Esophagus muscularis mucosa (tissue), 4 donors: ENCODE measurements at regions not wholly inside any gene's neighbourhood (a gene's known extent, or its start where the extent isn't known, plus 50 kb on each side); places are given as distances from the start of the nearest gene placed in this dataset.
"Not testable (repeated sequence)": the region's sequence is repeated elsewhere in the genome, so short reads cannot be mapped to it uniquely, and the experiment has no call there.

ENCODE experiments used
- DNase-seq: peaks from one replicate; pipeline ENCODE4 v3.0.0-alpha.2; 2017; ENCODE audit errors: extremely low spot score
- H3K27ac ChIP-seq, 4 donors: fragments of 200-600 bp; sonication (generic); replicated peaks in 1 of 4; 1 replicate in 3 of 4; 2 replicates in 1 of 4; pipeline ENCODE4 v1.5.1; 2016 to 2019; ENCODE audit warnings: mild to moderate bottlenecking in 1 of 4
- H3K27me3 ChIP-seq, 4 donors: fragments of 200-600 bp; sonication (generic); one replicate each; pipeline versions ENCODE4 v1.5.1 to v1.6.0; 2016 to 2019
- H3K36me3 ChIP-seq, 4 donors: fragments of 200-600 bp; sonication (generic); one replicate each; pipeline ENCODE4 v1.5.1; 2016 to 2019
- H3K4me1 ChIP-seq, 4 donors: fragments of 200-600 bp; sonication (generic); one replicate each; pipeline ENCODE4 v1.5.1; 2016 to 2019
- H3K4me3 ChIP-seq, 4 donors: fragments of 200-600 bp; sonication (generic); 1 replicate in 2 of 4; 2 replicates in 2 of 4; pipeline ENCODE4 v1.5.1; 2016 to 2019; ENCODE audit warnings: mild to moderate bottlenecking in 4 of 4, moderate library complexity in 1 of 4
- H3K9me3 ChIP-seq, 4 donors: fragments of 200-600 bp; sonication (generic); 1 replicate in 3 of 4; 2 replicates in 1 of 4; pipeline ENCODE4 v1.5.1; 2016 to 2019
- CTCF ChIP-seq, 3 experiments: fragments of 200-600 bp in 2 of 3; fragments of 450-650 bp in 1 of 3; sonication (generic) in 2 of 3; IDR thresholded peaks; one replicate each; pipeline ENCODE4 v1.5.1; 2017 to 2019; ENCODE audit warnings: antibody characterized with exemption in 3 of 3, mild to moderate bottlenecking in 2 of 3, moderate library complexity in 1 of 3
- EP300 ChIP-seq: sonication (generic); formaldehyde crosslinking; IDR thresholded peaks from one replicate; pipeline ENCODE4 v1.6.1; 2017; ENCODE audit warnings: antibody characterized with exemption
- POLR2A ChIP-seq: fragments of 450-650 bp; IDR thresholded peaks from one replicate; pipeline ENCODE4 v1.6.1; 2017; ENCODE audit warnings: antibody characterized with exemption, moderate library complexity, mild to moderate bottlenecking, low read depth
- POLR2AphosphoS5 ChIP-seq, 2 donors: sonication (generic); formaldehyde crosslinking; IDR thresholded peaks; one replicate each; pipeline ENCODE4 v1.6.1; 2017; ENCODE audit warnings: antibody characterized with exemption in 2 of 2
- WGBS: methylation state at CpG from one replicate; pipeline ENCODE4 v1.1.5; 2018; 5-methylcytosine and 5-hydroxymethylcytosine counted together
- intact Hi-C: fragments of 100-400 bp; cut with DNase I; formaldehyde crosslinking; loops from one replicate; pipeline ENCODE4 v1.15.1; 2023

GRCh38 chr1:194004146-194004545 lies 817.7 kb upstream of the B3GALT2 start:
- no peaks in the 10 kb centered on the region for H3K27me3 ChIP-seq
- WGBS: 66% methylated on average over 2 of the region's 2 CpGs
- no peak for DNase-seq
- no peaks in the 10 kb centered on the region for H3K4me1 ChIP-seq
- no peak overlapping the region for H3K27ac ChIP-seq
- H3K4me3 ChIP-seq: no peak overlapping the region
- no peaks in the 10 kb centered on the region for H3K9me3 ChIP-seq
- no peak for TF ChIP-seq POLR2AphosphoS5 (IDR thresholded peaks at IDR 0.05)
- TF ChIP-seq POLR2A: no peak
- no peak for TF ChIP-seq EP300
- no peak for TF ChIP-seq CTCF (IDR thresholded peaks at IDR 0.05)
- intact Hi-C loops: no loop called here
- H3K36me3 ChIP-seq: no peaks in the 10 kb centered on the region

GRCh38 chr1:194001726-194002350 lies 815.4 kb upstream of the B3GALT2 start:
- 100% methylated on average over 17 of the region's 33 CpGs for WGBS
- H3K36me3 ChIP-seq, intact Hi-C loops, H3K9me3 ChIP-seq, H3K27ac ChIP-seq, H3K4me3 ChIP-seq, DNase-seq, H3K4me1 ChIP-seq, H3K27me3 ChIP-seq: not testable (repeated sequence)

GRCh38 chr1:193988885-193989284 lies 802.5 kb upstream of the B3GALT2 start:
- Histone ChIP-seq H3K4me1 (no peaks in the 10 kb centered on the region), H3K9me3 (peaks cover 0 to 20% (median 11%) of the 10 kb centered on the region in 4 donors), H3K36me3 (no peaks in the 10 kb centered on the region), H3K4me3 (no peak overlapping the region), H3K27ac (no peak overlapping the region), H3K27me3 (no peaks in the 10 kb centered on the region)
- no peak for DNase-seq
- no peak for TF ChIP-seq POLR2AphosphoS5 (IDR thresholded peaks at IDR 0.05)
- no peak for TF ChIP-seq EP300
- TF ChIP-seq POLR2A: no peak
- no peak for TF ChIP-seq CTCF (IDR thresholded peaks at IDR 0.05)
- intact Hi-C loops: no loop called here
- WGBS: 48% methylated on average over 2 of the region's 2 CpGs

GRCh38 chr1:193979219-193979618 lies 792.8 kb upstream of the B3GALT2 start:
- H3K27me3 ChIP-seq: no peaks in the 10 kb centered on the region
- no peaks in the 10 kb centered on the region for H3K36me3 ChIP-seq
- H3K4me3 ChIP-seq: no peak overlapping the region
- no peaks in the 10 kb centered on the region for H3K4me1 ChIP-seq
- no peaks in the 10 kb centered on the region for H3K9me3 ChIP-seq
- no peak for DNase-seq
- intact Hi-C loops: no loop called here
- TF ChIP-seq EP300 (no peak), POLR2A (no peak), POLR2AphosphoS5 (IDR thresholded peaks at IDR 0.05) (no peak), CTCF (IDR thresholded peaks at IDR 0.05) (no peak)
- 76% methylated on average over 4 of the region's 4 CpGs for WGBS
- H3K27ac ChIP-seq: no peak overlapping the region

- no peak for TF ChIP-seq POLR2A
- no peak for TF ChIP-seq POLR2AphosphoS5 (IDR thresholded peaks at IDR 0.05)
- TF ChIP-seq EP300: no peak
- TF ChIP-seq CTCF (IDR thresholded peaks at IDR 0.05): no peak
- no peaks in the 10 kb centered on the region for H3K27me3 ChIP-seq
- H3K4me1 ChIP-seq: no peaks in the 10 kb centered on the region
- H3K9me3 ChIP-seq: no peaks in the 10 kb centered on the region
- no peak overlapping the region for H3K4me3 ChIP-seq
- DNase-seq: no peak
- WGBS: 85% methylated on average over 3 of the region's 3 CpGs
- intact Hi-C loops: no loop called here
- no peaks in the 10 kb centered on the region for H3K36me3 ChIP-seq
- no peak overlapping the region for H3K27ac ChIP-seq
Measured at GRCh38 chr1:193974286-193974798, 787.9 kb upstream of the B3GALT2 start.
